Activated T-helper 2 cell treated with anti-CD3 and anti-CD28 coated beads, Interferon-gamma antibody, Interleukin-2, Interleukin-4, amounts not matched to agents 10 μg/mL and 5 μg/mL and 100 μg/mL, durations not matched to agents 14 hours and 24 hours and 36 hours (primary cell): ENCODE measurements at regions not wholly inside any gene's neighbourhood (a gene's known extent, or its start where the extent isn't known, plus 50 kb on each side); places are given as distances from the start of the nearest gene placed in this dataset.

ENCODE experiments used
- DNase-seq: peaks from one replicate; pipeline ENCODE4 v3.0.0; 2021; ENCODE audit warnings: low spot score
- H3K27ac Mint-ChIP-seq: one replicate; pipeline ENCODE4 v1.8.0; 2021; ENCODE audit warnings: mixed read lengths
- H3K27me3 Mint-ChIP-seq: one replicate; pipeline ENCODE4 v1.8.0; 2021; ENCODE audit warnings: low read depth, mixed read lengths
- H3K36me3 Mint-ChIP-seq: one replicate; pipeline ENCODE4 v1.8.0; 2021; ENCODE audit warnings: low read depth, mixed read lengths
- H3K4me1 Mint-ChIP-seq: one replicate; pipeline ENCODE4 v1.8.0; 2021; ENCODE audit warnings: low read depth, mixed read lengths
- H3K4me3 Mint-ChIP-seq: one replicate; pipeline ENCODE4 v1.8.0; 2021; ENCODE audit warnings: low read depth, mild to moderate bottlenecking, moderate library complexity, mixed read lengths
- H3K9me3 Mint-ChIP-seq: one replicate; pipeline ENCODE4 v1.8.0; 2021; ENCODE audit warnings: mixed read lengths
- intact Hi-C: fragments of 100-400 bp; cut with micrococcal nuclease; formaldehyde crosslinking; loops from one replicate; pipeline ENCODE4 v1.15.1; 2023

GRCh38 chr2:41892476-41892875, 155.3 kb upstream of the PKDCC start:
- DNase-seq: no peak
- Mint-ChIP-seq H3K36me3 (no peaks in the 10 kb centered on the region), H3K9me3 (no peaks in the 10 kb centered on the region), H3K27ac (no peak overlapping the region), H3K27me3 (peaks cover 27% of the 10 kb centered on the region), H3K4me1 (peaks cover 8% of the 10 kb centered on the region), H3K4me3 (no peak overlapping the region)
- intact Hi-C loops: no loop called here

GRCh38 chr2:41894563-41895333, 153.1 kb upstream of the PKDCC start:
- Mint-ChIP-seq H3K36me3 (no peaks in the 10 kb centered on the region), H3K4me3 (no peak overlapping the region), H3K27me3 (peaks cover 19% of the 10 kb centered on the region), H3K27ac (no peak overlapping the region), H3K9me3 (no peaks in the 10 kb centered on the region), H3K4me1 (peaks cover 8% of the 10 kb centered on the region)
- no peak for DNase-seq
- intact Hi-C loops: no loop called here

- H3K36me3 Mint-ChIP-seq: no peaks in the 10 kb centered on the region
- H3K4me3 Mint-ChIP-seq: no peak overlapping the region
- no peak for DNase-seq
- intact Hi-C loops: no loop called here
- peaks cover 8% of the 10 kb centered on the region for H3K4me1 Mint-ChIP-seq
- H3K27ac Mint-ChIP-seq: no peak overlapping the region
- H3K9me3 Mint-ChIP-seq: no peaks in the 10 kb centered on the region
- H3K27me3 Mint-ChIP-seq: peaks cover 19% of the 10 kb centered on the region
Measured at GRCh38 chr2:41895334-41895664, 152.5 kb upstream of the PKDCC start.

GRCh38 chr2:41896186-41896846, 151.5 kb upstream of the PKDCC start:
- no peak for DNase-seq
- Mint-ChIP-seq H3K27ac (no peak overlapping the region), H3K27me3 (peaks cover 11% of the 10 kb centered on the region), H3K36me3 (no peaks in the 10 kb centered on the region), H3K4me3 (no peak overlapping the region), H3K4me1 (peaks cover 8% of the 10 kb centered on the region), H3K9me3 (no peaks in the 10 kb centered on the region)
- intact Hi-C loops: no loop called here

- DNase-seq: no peak
- peaks cover 24% of the 10 kb centered on the region for H3K27me3 Mint-ChIP-seq
- H3K4me3 Mint-ChIP-seq: no peak overlapping the region
- H3K4me1 Mint-ChIP-seq: peaks cover 8% of the 10 kb centered on the region
- no peaks in the 10 kb centered on the region for H3K9me3 Mint-ChIP-seq
- intact Hi-C loops: no loop called here
- H3K36me3 Mint-ChIP-seq: no peaks in the 10 kb centered on the region
- H3K27ac Mint-ChIP-seq: no peak overlapping the region
Measured at GRCh38 chr2:41899189-41899588, 148.6 kb upstream of the PKDCC start.

- Mint-ChIP-seq H3K27ac (no peak overlapping the region), H3K4me3 (no peak overlapping the region), H3K27me3 (peaks cover 24% of the 10 kb centered on the region), H3K9me3 (no peaks in the 10 kb centered on the region), H3K4me1 (peaks cover 8% of the 10 kb centered on the region), H3K36me3 (no peaks in the 10 kb centered on the region)
- no peak for DNase-seq
- intact Hi-C loops: no loop called here
Measured at GRCh38 chr2:41900101-41900577, 147.7 kb upstream of the PKDCC start.

- Mint-ChIP-seq H3K36me3 (no peaks in the 10 kb centered on the region), H3K4me1 (no peaks in the 10 kb centered on the region), H3K4me3 (no peak overlapping the region), H3K9me3 (no peaks in the 10 kb centered on the region), H3K27ac (no peak overlapping the region), H3K27me3 (peaks cover 30% of the 10 kb centered on the region)
- DNase-seq: no peak
- intact Hi-C loops: no loop called here
Measured at GRCh38 chr2:41902897-41903296, 144.9 kb upstream of the PKDCC start.

GRCh38 chr2:41903474-41904135, 144.2 kb upstream of the PKDCC start:
- peaks cover 33% of the 10 kb centered on the region for H3K27me3 Mint-ChIP-seq
- intact Hi-C loops: no loop called here
- H3K36me3 Mint-ChIP-seq: no peaks in the 10 kb centered on the region
- H3K27ac Mint-ChIP-seq: no peak overlapping the region
- H3K4me1 Mint-ChIP-seq: no peaks in the 10 kb centered on the region
- no peaks in the 10 kb centered on the region for H3K9me3 Mint-ChIP-seq
- no peak for DNase-seq
- H3K4me3 Mint-ChIP-seq: no peak overlapping the region

- Mint-ChIP-seq H3K36me3 (no peaks in the 10 kb centered on the region), H3K9me3 (no peaks in the 10 kb centered on the region), H3K4me3 (no peak overlapping the region), H3K27ac (no peak overlapping the region), H3K27me3 (peaks cover 28% of the 10 kb centered on the region), H3K4me1 (no peaks in the 10 kb centered on the region)
- no peak for DNase-seq
- intact Hi-C loops: no loop called here
Measured at GRCh38 chr2:41904459-41904858, 143.4 kb upstream of the PKDCC start.

- no peaks in the 10 kb centered on the region for H3K4me1 Mint-ChIP-seq
Measured at GRCh38 chr2:41905597-41906337, 142.1 kb upstream of the PKDCC start.

GRCh38 chr2:41906338-41906725, 141.5 kb upstream of the PKDCC start:
- intact Hi-C loops: no loop called here
- peaks cover 31% of the 10 kb centered on the region for H3K27me3 Mint-ChIP-seq
- DNase-seq: no peak

More at GRCh38 chr2:41905597-41906337, 142.1 kb upstream of the PKDCC start:
- no peak overlapping the region for H3K27ac Mint-ChIP-seq
- DNase-seq: no peak
- H3K27me3 Mint-ChIP-seq: peaks cover 27% of the 10 kb centered on the region
- intact Hi-C loops: no loop called here
- no peaks in the 10 kb centered on the region for H3K36me3 Mint-ChIP-seq
- H3K9me3 Mint-ChIP-seq: no peaks in the 10 kb centered on the region
- no peak overlapping the region for H3K4me3 Mint-ChIP-seq

GRCh38 chr2:41907141-41907540, 140.7 kb upstream of the PKDCC start:
- Mint-ChIP-seq H3K4me1 (no peaks in the 10 kb centered on the region), H3K27me3 (peaks cover 27% of the 10 kb centered on the region), H3K36me3 (no peaks in the 10 kb centered on the region), H3K4me3 (no peak overlapping the region), H3K9me3 (no peaks in the 10 kb centered on the region), H3K27ac (no peak overlapping the region)
- no peak for DNase-seq
- intact Hi-C loops: no loop called here

More at GRCh38 chr2:41906338-41906725, 141.5 kb upstream of the PKDCC start:
- no peaks in the 10 kb centered on the region for H3K36me3 Mint-ChIP-seq
- no peak overlapping the region for H3K27ac Mint-ChIP-seq
- no peaks in the 10 kb centered on the region for H3K4me1 Mint-ChIP-seq
- H3K4me3 Mint-ChIP-seq: no peak overlapping the region
- no peaks in the 10 kb centered on the region for H3K9me3 Mint-ChIP-seq
